ENCODE measurements at regions not wholly inside any gene's neighbourhood (a gene's known extent, or its start where the extent isn't known, plus 50 kb on each side); places are given as distances from the start of the nearest gene placed in this dataset.

GRCh38 chr17:68133346-68134045 is 98.0 kb downstream of the KPNA2 start:
- Histone ChIP-seq H3K9ac (ENCODE audit: low read depth, low read length) (no peak overlapping the region), H3K27ac (ENCODE audit: low read length) (0 out of 2 replicates have a peak overlapping the region, but pooled peaks have one; percentile 26), H3K4me2 (ENCODE audit: insufficient read depth, low read length) (no peak overlapping the region), H3K27me3 (ENCODE audit: insufficient read depth, low read length, poor library complexity) (no peaks in the 10 kb centered on the region), H3K9me3 (ENCODE audit: insufficient read depth, low read length, severe bottlenecking) (no peaks in the 10 kb centered on the region), H3K4me3 (ENCODE audit: low read depth in 1 of 2, low read length in 2 of 2) (no peak overlapping the region), H3K36me3 (ENCODE audit: insufficient read depth, low read length) (peaks cover 44% of the 10 kb centered on the region), H4K20me1 (ENCODE audit: insufficient read depth, low read length) (0 out of 2 replicates have a peak, but pooled peaks cover 3% of the 10 kb centered on the region), H2AFZ (ENCODE audit: low read depth, low read length) (no peak overlapping the region), H3K79me2 (ENCODE audit: insufficient read depth, low read length) (no peaks in the 10 kb centered on the region), H3K4me1 (ENCODE audit: insufficient read depth, low read length) (no peaks in the 10 kb centered on the region)
- DNase-seq (no peak), ATAC-seq (ENCODE audit: insufficient read depth, low read depth) (no peak; the same call in 2 of the 3 replicates)
- TF ChIP-seq EZH2 (IDR thresholded peaks at IDR 0.05; ENCODE audit: borderline replicate concordance, low read depth, low read length, severe bottlenecking), result no peak
- TF ChIP-seq CTCF (IDR thresholded peaks at IDR 0.05; ENCODE audit: borderline replicate concordance, extremely low read depth, low read length, poor library complexity, severe bottlenecking), result no peak

DNA sequence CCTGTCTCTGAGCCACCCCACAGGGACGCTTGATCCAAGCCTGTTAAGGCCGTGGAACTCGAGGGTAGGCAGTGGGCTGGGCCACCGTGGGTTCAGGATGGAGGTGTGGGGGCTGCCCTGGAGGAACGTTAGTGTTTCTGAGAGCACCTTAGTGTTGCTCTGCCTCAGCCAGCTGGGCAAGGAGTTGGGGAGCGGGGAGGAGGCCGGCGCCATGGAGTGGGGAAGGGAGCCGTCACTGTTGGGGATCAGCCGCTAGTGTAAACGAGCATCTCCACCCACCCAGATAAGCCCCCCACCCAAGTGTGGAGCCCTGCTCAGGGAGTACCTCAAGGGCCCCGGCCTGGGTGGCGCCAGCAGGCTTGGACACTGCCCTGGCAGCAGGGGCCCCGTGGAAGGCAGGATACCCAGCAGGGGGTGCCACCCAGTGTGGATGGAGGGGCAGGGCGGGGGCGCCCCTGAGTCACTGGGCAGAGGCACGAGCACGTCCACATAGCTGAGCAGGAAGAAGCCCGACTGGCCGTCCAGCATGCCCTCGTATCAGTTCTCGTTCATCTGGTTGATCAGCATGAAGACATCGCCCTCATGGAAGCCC is 98.6 kb downstream of the KPNA2 start:
- Histone ChIP-seq H3K36me3 (ENCODE audit: insufficient read depth, low read length) (peaks cover 39% of the 10 kb centered on the region), H4K20me1 (ENCODE audit: insufficient read depth, low read length) (0 out of 2 replicates have a peak, but pooled peaks cover 3% of the 10 kb centered on the region), H3K9ac (ENCODE audit: low read depth, low read length) (no peak overlapping the region), H3K27me3 (ENCODE audit: insufficient read depth, low read length, poor library complexity) (no peaks in the 10 kb centered on the region), H3K27ac (ENCODE audit: low read length) (no peak overlapping the region), H3K4me3 (ENCODE audit: low read depth in 1 of 2, low read length in 2 of 2) (no peak overlapping the region), H2AFZ (ENCODE audit: low read depth, low read length) (no peak overlapping the region), H3K4me1 (ENCODE audit: insufficient read depth, low read length) (no peaks in the 10 kb centered on the region), H3K79me2 (ENCODE audit: insufficient read depth, low read length) (no peaks in the 10 kb centered on the region), H3K9me3 (ENCODE audit: insufficient read depth, low read length, severe bottlenecking) (no peaks in the 10 kb centered on the region), H3K4me2 (ENCODE audit: insufficient read depth, low read length) (no peak overlapping the region)
- DNase-seq (no peak), ATAC-seq (ENCODE audit: insufficient read depth, low read depth) (no peak)
- no peak for TF ChIP-seq CTCF (IDR thresholded peaks at IDR 0.05; ENCODE audit: borderline replicate concordance, extremely low read depth, low read length, poor library complexity, severe bottlenecking)
- no peak for TF ChIP-seq EZH2 (IDR thresholded peaks at IDR 0.05; ENCODE audit: borderline replicate concordance, low read depth, low read length, severe bottlenecking)

GRCh38 chr17:68134731-68135130 is 99.2 kb downstream of the KPNA2 start:
- H3K36me3 ChIP-seq (ENCODE audit: insufficient read depth, low read length), result peaks cover 39% of the 10 kb centered on the region
- ATAC-seq (ENCODE audit: insufficient read depth, low read depth) (no peak), DNase-seq (no peak)
- TF ChIP-seq EZH2 (IDR thresholded peaks at IDR 0.05; ENCODE audit: borderline replicate concordance, low read depth, low read length, severe bottlenecking), result no peak
- no peak for TF ChIP-seq CTCF (IDR thresholded peaks at IDR 0.05; ENCODE audit: borderline replicate concordance, extremely low read depth, low read length, poor library complexity, severe bottlenecking)
- 0 out of 2 replicates have a peak, but pooled peaks cover 3% of the 10 kb centered on the region for H4K20me1 ChIP-seq (ENCODE audit: insufficient read depth, low read length)
- no peak overlapping the region for H3K4me3 ChIP-seq (ENCODE audit: low read depth in 1 of 2, low read length in 2 of 2)
- no peaks in the 10 kb centered on the region for H3K79me2 ChIP-seq (ENCODE audit: insufficient read depth, low read length)
- no peaks in the 10 kb centered on the region for H3K9me3 ChIP-seq (ENCODE audit: insufficient read depth, low read length, severe bottlenecking)
- no peak overlapping the region for H3K4me2 ChIP-seq (ENCODE audit: insufficient read depth, low read length)
- H3K27ac ChIP-seq (ENCODE audit: low read length), result no peak overlapping the region
- no peaks in the 10 kb centered on the region for H3K4me1 ChIP-seq (ENCODE audit: insufficient read depth, low read length)
- no peak overlapping the region for H2AFZ ChIP-seq (ENCODE audit: low read depth, low read length)
- H3K27me3 ChIP-seq (ENCODE audit: insufficient read depth, low read length, poor library complexity), result no peaks in the 10 kb centered on the region
- H3K9ac ChIP-seq (ENCODE audit: low read depth, low read length), result no peak overlapping the region

All from DND-41 (cell line).